HUES64 (cell line): ENCODE measurements at regions not wholly inside any gene's neighbourhood (a gene's known extent, or its start where the extent isn't known, plus 50 kb on each side); places are given as distances from the start of the nearest gene placed in this dataset.

Source experiments
- H3K27ac ChIP-seq: 2 replicates; pipeline ENCODE4 v1.7.0; 2013; ENCODE audit warnings: low read depth, low read length, inconsistent platforms
- H3K27me3 ChIP-seq: 2 replicates; pipeline ENCODE4 v1.6.1; 2013; ENCODE audit warnings: mild to moderate bottlenecking, low read length; ENCODE audit not compliant: insufficient read depth
- H3K36me3 ChIP-seq: 2 replicates; pipeline ENCODE4 v1.6.1; 2013; ENCODE audit warnings: mild to moderate bottlenecking, low read length; ENCODE audit not compliant: insufficient read depth
- H3K4me1 ChIP-seq: 2 replicates; pipeline ENCODE4 v1.6.1; 2013; ENCODE audit warnings: mild to moderate bottlenecking, low read length, moderate library complexity; ENCODE audit not compliant: insufficient read depth
- H3K4me3 ChIP-seq: 2 replicates; pipeline ENCODE4 v1.5.1; 2013; ENCODE audit warnings: mild to moderate bottlenecking, low read length, moderate library complexity
- H3K9ac ChIP-seq: 2 replicates; pipeline ENCODE4 v1.6.1; 2013; ENCODE audit warnings: mild to moderate bottlenecking, low read depth, low read length
- H3K9me3 ChIP-seq: 2 replicates; pipeline ENCODE4 v1.6.1; 2013; ENCODE audit warnings: low read depth, low read length; ENCODE audit not compliant: insufficient read depth
- WGBS: fragments of 150-250, 120-280 bp; methylation state at CpG from one replicate; pipeline ENCODE4 v1.1.7; 2013; ENCODE audit warnings: missing lambda C conversion rate; 5-methylcytosine and 5-hydroxymethylcytosine counted together

GRCh38 chr16:66298006-66298405 lies 68.5 kb upstream of the CDH5 start:
- WGBS, result 67% methylated on average over 2 of the region's 2 CpGs
- H3K9ac ChIP-seq, result no peak overlapping the region
- H3K27ac ChIP-seq, result no peak overlapping the region
- H3K4me3 ChIP-seq, result no peak overlapping the region
- no peaks in the 10 kb centered on the region for H3K4me1 ChIP-seq
- no peaks in the 10 kb centered on the region for H3K36me3 ChIP-seq
- no peaks in the 10 kb centered on the region for H3K9me3 ChIP-seq
- no peaks in the 10 kb centered on the region for H3K27me3 ChIP-seq

GRCh38 chr16:66296591-66296990 lies 69.9 kb upstream of the CDH5 start:
- no peak overlapping the region for H3K4me3 ChIP-seq
- no peaks in the 10 kb centered on the region for H3K4me1 ChIP-seq
- no peak overlapping the region for H3K27ac ChIP-seq
- H3K36me3 ChIP-seq, result no peaks in the 10 kb centered on the region
- H3K9me3 ChIP-seq, result no peaks in the 10 kb centered on the region
- no peak overlapping the region for H3K9ac ChIP-seq
- 74% methylated on average over 5 of the region's 5 CpGs for WGBS
- H3K27me3 ChIP-seq, result no peaks in the 10 kb centered on the region

- no peak overlapping the region for H3K9ac ChIP-seq
- no peaks in the 10 kb centered on the region for H3K36me3 ChIP-seq
- H3K4me1 ChIP-seq, result no peaks in the 10 kb centered on the region
- 95% methylated on average over 4 of the region's 4 CpGs for WGBS
- no peak overlapping the region for H3K4me3 ChIP-seq
- H3K27me3 ChIP-seq, result no peaks in the 10 kb centered on the region
- no peaks in the 10 kb centered on the region for H3K9me3 ChIP-seq
- no peak overlapping the region for H3K27ac ChIP-seq
These were observed 70.5 kb upstream of the CDH5 start for GRCh38 chr16:66295761-66296546.

- no peaks in the 10 kb centered on the region for H3K4me1 ChIP-seq
- H3K27ac ChIP-seq, result no peak overlapping the region
- 88% methylated on average over 5 of the region's 6 CpGs for WGBS
- H3K4me3 ChIP-seq, result no peak overlapping the region
- no peaks in the 10 kb centered on the region for H3K36me3 ChIP-seq
- no peak overlapping the region for H3K9ac ChIP-seq
- no peaks in the 10 kb centered on the region for H3K9me3 ChIP-seq
- no peaks in the 10 kb centered on the region for H3K27me3 ChIP-seq
These were observed 71.3 kb upstream of the CDH5 start for GRCh38 chr16:66295213-66295612.

GRCh38 chr16:66294507-66294906 lies 72.0 kb upstream of the CDH5 start:
- H3K4me1 ChIP-seq, result no peaks in the 10 kb centered on the region
- H3K9ac ChIP-seq, result no peak overlapping the region
- H3K9me3 ChIP-seq, result no peaks in the 10 kb centered on the region
- H3K27me3 ChIP-seq, result no peaks in the 10 kb centered on the region
- H3K4me3 ChIP-seq, result no peak overlapping the region
- H3K27ac ChIP-seq, result no peak overlapping the region
- no peaks in the 10 kb centered on the region for H3K36me3 ChIP-seq
- WGBS, result 91% methylated on average over 4 of the region's 4 CpGs

GRCh38 chr16:66293932-66294331 lies 72.6 kb upstream of the CDH5 start:
- Histone ChIP-seq H3K9ac (no peak overlapping the region), H3K36me3 (no peaks in the 10 kb centered on the region), H3K27ac (no peak overlapping the region), H3K9me3 (no peaks in the 10 kb centered on the region), H3K27me3 (no peaks in the 10 kb centered on the region), H3K4me1 (no peaks in the 10 kb centered on the region), H3K4me3 (no peak overlapping the region)
- WGBS, result 84% methylated on average over 7 of the region's 7 CpGs

- Histone ChIP-seq H3K36me3 (no peaks in the 10 kb centered on the region), H3K27me3 (no peaks in the 10 kb centered on the region), H3K27ac (no peak overlapping the region), H3K4me1 (no peaks in the 10 kb centered on the region), H3K4me3 (no peak overlapping the region), H3K9ac (no peak overlapping the region), H3K9me3 (no peaks in the 10 kb centered on the region)
- WGBS, result 76% methylated on average over 4 of the region's 5 CpGs
These were observed 73.2 kb upstream of the CDH5 start for GRCh38 chr16:66293207-66293735.

GRCh38 chr16:66292241-66292935 lies 74.1 kb upstream of the CDH5 start:
- H3K27ac ChIP-seq, result no peak overlapping the region
- H3K4me3 ChIP-seq, result no peak overlapping the region
- H3K9me3 ChIP-seq, result no peaks in the 10 kb centered on the region
- WGBS, result 92% methylated on average over 15 of the region's 15 CpGs
- no peaks in the 10 kb centered on the region for H3K36me3 ChIP-seq
- no peaks in the 10 kb centered on the region for H3K27me3 ChIP-seq
- no peaks in the 10 kb centered on the region for H3K4me1 ChIP-seq
- no peak overlapping the region for H3K9ac ChIP-seq

GRCh38 chr16:66291833-66292232 lies 74.7 kb upstream of the CDH5 start:
- WGBS, result 91% methylated on average over 6 of the region's 6 CpGs

GRCh38 chr16:66290431-66290830 lies 76.1 kb upstream of the CDH5 start:
- 96% methylated on average over 4 of the region's 4 CpGs for WGBS
- H3K9ac ChIP-seq, result no peak overlapping the region
- H3K9me3 ChIP-seq, result no peaks in the 10 kb centered on the region

More at GRCh38 chr16:66291833-66292232, 74.7 kb upstream of the CDH5 start:
- Histone ChIP-seq H3K9ac (no peak overlapping the region), H3K9me3 (no peaks in the 10 kb centered on the region), H3K4me3 (no peak overlapping the region), H3K4me1 (no peaks in the 10 kb centered on the region), H3K27ac (no peak overlapping the region), H3K36me3 (no peaks in the 10 kb centered on the region), H3K27me3 (no peaks in the 10 kb centered on the region)

GRCh38 chr16:66289986-66290385 lies 76.5 kb upstream of the CDH5 start:
- WGBS, result 91% methylated on average over 6 of the region's 6 CpGs
- Histone ChIP-seq H3K9ac (no peak overlapping the region), H3K9me3 (no peaks in the 10 kb centered on the region)

More at GRCh38 chr16:66290431-66290830, 76.1 kb upstream of the CDH5 start:
- H3K36me3 ChIP-seq, result no peaks in the 10 kb centered on the region
- no peak overlapping the region for H3K27ac ChIP-seq
- no peaks in the 10 kb centered on the region for H3K4me1 ChIP-seq
- H3K4me3 ChIP-seq, result no peak overlapping the region
- H3K27me3 ChIP-seq, result no peaks in the 10 kb centered on the region

More at GRCh38 chr16:66289986-66290385, 76.5 kb upstream of the CDH5 start:
- Histone ChIP-seq H3K27me3 (no peaks in the 10 kb centered on the region), H3K36me3 (no peaks in the 10 kb centered on the region), H3K27ac (no peak overlapping the region), H3K4me3 (no peak overlapping the region), H3K4me1 (no peaks in the 10 kb centered on the region)
